ENCODE measurements at regions not wholly inside any gene's neighbourhood (a gene's known extent, or its start where the extent isn't known, plus 50 kb on each side); places are given as distances from the start of the nearest gene placed in this dataset.

DNA sequence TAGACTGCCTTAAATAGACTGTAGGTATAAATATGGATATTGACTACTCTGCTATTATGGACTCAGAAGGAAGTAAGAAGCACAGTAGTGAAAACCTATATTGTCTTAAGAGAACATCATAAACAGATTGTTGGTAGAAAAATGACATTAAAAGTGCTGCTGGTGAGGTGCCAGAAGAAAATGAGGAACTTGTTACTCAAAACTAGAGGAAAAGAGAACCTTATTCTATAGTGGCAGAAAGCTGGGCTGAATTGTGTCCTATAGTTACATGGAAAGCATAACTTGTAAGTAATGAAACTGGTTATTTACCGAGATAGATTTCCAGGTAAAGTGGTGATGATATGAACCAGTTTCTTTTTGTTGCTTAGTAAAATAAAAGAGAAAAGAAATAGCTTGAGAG, 109.7 kb upstream of the CTSC start:
- TF ChIP-seq GATA3 (IDR thresholded peaks at IDR 0.05; ENCODE audit: low read depth, low read length) (no peak), GATA2 (IDR thresholded peaks at IDR 0.05; ENCODE audit: low read depth, low read length) (no peak)
